Mucosa of descending colon (tissue), 3 donors: ENCODE measurements at regions not wholly inside any gene's neighbourhood (a gene's known extent, or its start where the extent isn't known, plus 50 kb on each side); places are given as distances from the start of the nearest gene placed in this dataset.

ENCODE experiments used
- ATAC-seq: fragments of 200-7000 bp; cut with Tn5 transposase; one replicate; pipeline ENCODE4 v1.9.1; 2020; ENCODE audit warnings: mild to moderate bottlenecking, moderate library complexity
- DNase-seq, 3 donors: peaks; one replicate each; pipeline ENCODE4 v3.0.0-alpha.2; 2020
- H3K36me3 ChIP-seq: fragments of 200-600 bp; one replicate; pipeline ENCODE4 v1.8.0; 2021; ENCODE audit warnings: low read depth, mild to moderate bottlenecking
- H3K4me1 ChIP-seq: fragments of 200-600 bp; one replicate; pipeline ENCODE4 v1.8.0; 2021; ENCODE audit warnings: low read depth, mild to moderate bottlenecking
- H3K4me3 ChIP-seq: fragments of 200-600 bp; one replicate; pipeline ENCODE4 v1.8.0; 2021; ENCODE audit warnings: mild to moderate bottlenecking
- H3K9me3 ChIP-seq: fragments of 200-600 bp; one replicate; pipeline ENCODE4 v1.8.0; 2021; ENCODE audit warnings: mild to moderate bottlenecking
- intact Hi-C, 2 donors: fragments of 100-400 bp; cut with DNase I in 1 of 2; cut with micrococcal nuclease in 1 of 2; formaldehyde crosslinking; loops; one replicate each; pipeline versions ENCODE4 v1.11.0 to v1.11.1; 2022; cut with DNase I, micrococcal nuclease
- TF ChIP-seq, protein P1 (sequence below): fragments of 200-600 bp; IDR thresholded peaks from one replicate; pipeline ENCODE4 v1.8.0; 2022; ENCODE audit warnings: antibody characterized with exemption, mild to moderate bottlenecking
- donor health status: DM: no; HTN: no; CAD: no; lungs with moderate emphysema.
- donor health status: DM: no; HTN: no; CAD: no.
- donor health status: DM: no; HTN: yes; CAD: no.

- TF ChIP-seq, protein P1, sequence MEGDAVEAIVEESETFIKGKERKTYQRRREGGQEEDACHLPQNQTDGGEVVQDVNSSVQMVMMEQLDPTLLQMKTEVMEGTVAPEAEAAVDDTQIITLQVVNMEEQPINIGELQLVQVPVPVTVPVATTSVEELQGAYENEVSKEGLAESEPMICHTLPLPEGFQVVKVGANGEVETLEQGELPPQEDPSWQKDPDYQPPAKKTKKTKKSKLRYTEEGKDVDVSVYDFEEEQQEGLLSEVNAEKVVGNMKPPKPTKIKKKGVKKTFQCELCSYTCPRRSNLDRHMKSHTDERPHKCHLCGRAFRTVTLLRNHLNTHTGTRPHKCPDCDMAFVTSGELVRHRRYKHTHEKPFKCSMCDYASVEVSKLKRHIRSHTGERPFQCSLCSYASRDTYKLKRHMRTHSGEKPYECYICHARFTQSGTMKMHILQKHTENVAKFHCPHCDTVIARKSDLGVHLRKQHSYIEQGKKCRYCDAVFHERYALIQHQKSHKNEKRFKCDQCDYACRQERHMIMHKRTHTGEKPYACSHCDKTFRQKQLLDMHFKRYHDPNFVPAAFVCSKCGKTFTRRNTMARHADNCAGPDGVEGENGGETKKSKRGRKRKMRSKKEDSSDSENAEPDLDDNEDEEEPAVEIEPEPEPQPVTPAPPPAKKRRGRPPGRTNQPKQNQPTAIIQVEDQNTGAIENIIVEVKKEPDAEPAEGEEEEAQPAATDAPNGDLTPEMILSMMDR = no peak
- H3K4me3 ChIP-seq = no peak overlapping the region
- H3K36me3 ChIP-seq = no peaks in the 10 kb centered on the region
- ATAC-seq (no peak), DNase-seq (no peak)
- intact Hi-C loops = no loop called here
- no peaks in the 10 kb centered on the region for H3K4me1 ChIP-seq
- no peaks in the 10 kb centered on the region for H3K9me3 ChIP-seq
Observed at GRCh38 chr7:46291601-46292150, 370.6 kb upstream of the IGFBP3 start.

DNA sequence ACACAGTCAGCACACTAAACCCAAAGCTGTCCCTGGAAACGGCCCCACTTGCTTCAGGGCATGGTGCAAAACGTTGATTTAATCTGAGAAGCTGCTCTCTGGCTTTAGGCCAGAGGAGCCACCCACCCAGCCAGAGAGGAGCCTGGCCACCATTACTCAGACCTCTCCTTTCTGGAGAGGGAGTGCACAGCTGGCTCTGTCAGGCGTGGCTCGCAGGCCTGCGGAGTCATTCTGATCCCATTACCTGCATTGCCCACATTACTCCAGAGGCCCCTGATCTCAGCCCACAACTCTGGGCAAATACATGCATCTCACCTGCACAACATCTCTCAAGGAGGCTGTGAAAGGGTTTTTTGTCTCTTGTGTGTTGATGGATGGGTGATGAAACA lies 370.0 kb upstream of the IGFBP3 start:
- intact Hi-C loops = no loop called here
- Histone ChIP-seq H3K4me3 (no peak overlapping the region), H3K36me3 (no peaks in the 10 kb centered on the region), H3K9me3 (no peaks in the 10 kb centered on the region), H3K4me1 (no peaks in the 10 kb centered on the region)
- TF ChIP-seq, protein P1 = no peak
- DNase-seq = no peak
- ATAC-seq = no peak

GRCh38 chr7:46290374-46291049 lies 369.4 kb upstream of the IGFBP3 start:
- no peaks in the 10 kb centered on the region for H3K9me3 ChIP-seq
- TF ChIP-seq, protein P1 = no peak
- no peaks in the 10 kb centered on the region for H3K36me3 ChIP-seq
- ATAC-seq (no peak), DNase-seq (no peak)
- no peaks in the 10 kb centered on the region for H3K4me1 ChIP-seq
- intact Hi-C loops = no loop called here
- no peak overlapping the region for H3K4me3 ChIP-seq

DNA sequence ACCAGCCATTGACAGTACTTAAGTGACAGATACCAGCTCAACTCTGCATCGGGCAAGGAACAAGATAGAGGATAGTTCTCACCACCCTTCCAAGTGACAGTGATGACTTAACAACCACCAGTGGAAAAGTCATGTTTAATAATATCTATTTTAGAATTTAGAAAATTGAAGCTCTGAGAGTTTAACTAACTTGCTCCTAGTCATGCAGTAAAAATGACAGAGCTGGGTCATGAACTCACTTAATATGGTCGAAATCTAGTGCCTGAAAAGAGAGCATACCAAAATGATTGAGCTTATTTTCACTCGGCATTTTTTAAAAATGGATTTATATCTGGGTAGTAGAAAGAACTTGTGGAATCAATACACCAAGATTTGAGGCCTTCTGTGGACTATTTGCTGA lies 367.8 kb upstream of the IGFBP3 start:
- H3K36me3 ChIP-seq = no peaks in the 10 kb centered on the region
- ATAC-seq (no peak), DNase-seq (no peak)
- no peak overlapping the region for H3K4me3 ChIP-seq
- H3K9me3 ChIP-seq = no peaks in the 10 kb centered on the region
- TF ChIP-seq, protein P1 = no peak
- no peaks in the 10 kb centered on the region for H3K4me1 ChIP-seq
- intact Hi-C loops = no loop called here

DNA sequence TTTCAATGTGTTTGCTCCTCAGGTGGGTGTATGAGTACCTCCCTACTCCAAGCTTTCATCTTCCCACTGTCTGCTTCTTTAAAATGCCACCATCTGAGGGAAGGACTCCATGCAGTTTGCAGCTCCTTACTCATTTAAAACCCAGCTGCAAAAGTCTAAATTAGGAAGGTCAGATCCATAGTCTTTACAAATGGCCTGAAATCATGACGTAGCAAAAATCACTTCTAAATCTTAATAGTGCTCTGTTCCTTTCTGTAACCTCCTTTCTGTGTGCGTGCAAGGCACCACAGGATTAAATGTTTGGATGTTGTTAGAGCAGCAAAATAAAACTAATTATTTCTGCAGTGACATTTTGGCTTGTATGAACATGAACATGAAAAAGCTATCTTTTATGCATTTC lies 366.9 kb upstream of the IGFBP3 start:
- ATAC-seq (no peak), DNase-seq (no peak)
- Histone ChIP-seq H3K9me3 (no peaks in the 10 kb centered on the region), H3K4me1 (no peaks in the 10 kb centered on the region), H3K4me3 (no peak overlapping the region), H3K36me3 (no peaks in the 10 kb centered on the region)
- TF ChIP-seq, protein P1 = no peak
- intact Hi-C loops = no loop called here
